Spinal cord (tissue), 9 donors: ENCODE measurements at regions not wholly inside any gene's neighbourhood (a gene's known extent, or its start where the extent isn't known, plus 50 kb on each side); places are given as distances from the start of the nearest gene placed in this dataset.
A peak's percentile ranks its signal among the peaks of the same experiment; 100 is the strongest.

ENCODE experiments used
- DNase-seq, 6 donors: peaks; one replicate each; pipeline versions ENCODE4 v3.0.0 to v3.0.0-alpha.2; 2013 to 2015; ENCODE audit warnings: low spot score in 6 of 6, low read depth in 4 of 6
- H3K27ac ChIP-seq: one replicate; pipeline ENCODE4 v1.5.1; 2013; ENCODE audit warnings: low read depth, low read length, control low read depth
- H3K27me3 ChIP-seq: one replicate; pipeline ENCODE4 v1.6.1; 2013; ENCODE audit warnings: low read length; ENCODE audit not compliant: control insufficient read depth, insufficient read depth
- H3K36me3 ChIP-seq: one replicate; pipeline ENCODE4 v1.6.1; 2013; ENCODE audit warnings: low read length; ENCODE audit not compliant: control insufficient read depth, insufficient read depth
- H3K4me1 ChIP-seq: one replicate; pipeline ENCODE4 v1.6.1; 2013; ENCODE audit warnings: low read length; ENCODE audit not compliant: control insufficient read depth, insufficient read depth
- H3K4me3 ChIP-seq: one replicate; pipeline ENCODE4 v1.5.1; 2013; ENCODE audit warnings: low read depth, low read length, control low read depth
- H3K9me3 ChIP-seq: one replicate; pipeline ENCODE4 v1.6.1; 2013; ENCODE audit warnings: low read length; ENCODE audit not compliant: control insufficient read depth, insufficient read depth
- WGBS: methylation state at CpG from one replicate; pipeline ENCODE4 v1.1.5; 2013; ENCODE audit warnings: missing lambda C conversion rate; ENCODE audit not compliant: insufficient coverage; 5-methylcytosine and 5-hydroxymethylcytosine counted together
- donor health status: healthy.

DNA sequence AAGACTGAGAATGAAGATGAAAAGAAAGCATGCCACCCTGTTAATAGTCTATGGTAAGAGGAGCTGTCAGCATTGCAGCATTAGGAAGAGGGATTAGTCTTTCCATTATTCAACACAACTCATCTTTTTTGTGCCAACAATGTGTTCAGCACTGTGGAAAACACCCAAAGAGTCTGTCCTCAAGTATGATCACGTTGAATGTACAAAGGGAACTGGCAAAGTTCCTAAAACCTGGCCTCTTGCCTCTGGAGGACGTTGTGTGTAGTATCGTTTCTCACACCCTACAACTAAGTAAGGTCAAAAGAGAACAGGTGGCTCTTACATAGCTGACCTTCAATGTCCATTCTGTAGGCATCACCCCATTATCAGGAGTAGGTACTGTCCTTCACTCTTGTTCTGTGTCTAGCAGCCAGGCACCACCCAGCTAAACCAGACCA lies 147.9 kb upstream of the THBS1 start:
- Histone ChIP-seq H3K36me3 (no peaks in the 10 kb centered on the region), H3K4me1 (peaks cover 3% of the 10 kb centered on the region), H3K9me3 (no peaks in the 10 kb centered on the region), H3K4me3 (no peak overlapping the region), H3K27me3 (no peaks in the 10 kb centered on the region), H3K27ac (no peak overlapping the region)
- WGBS = no CpG with 5 or more reads among the region's 3 CpGs
- no peak for DNase-seq

GRCh38 chr15:39433376-39433775 lies 147.5 kb upstream of the THBS1 start:
- Histone ChIP-seq H3K9me3 (no peaks in the 10 kb centered on the region), H3K27ac (no peak overlapping the region), H3K4me1 (peaks cover 3% of the 10 kb centered on the region), H3K36me3 (no peaks in the 10 kb centered on the region), H3K27me3 (no peaks in the 10 kb centered on the region), H3K4me3 (no peak overlapping the region)
- no peak for DNase-seq
- 66% methylated on average over 2 of the region's 2 CpGs for WGBS

- WGBS = no CpG with 5 or more reads among the region's 4 CpGs
- no peak overlapping the region for H3K4me3 ChIP-seq
- peaks cover 3% of the 10 kb centered on the region for H3K4me1 ChIP-seq
- peak in 1 of 6 donors; percentile 29 for DNase-seq
- H3K27me3 ChIP-seq = no peaks in the 10 kb centered on the region
- no peak overlapping the region for H3K27ac ChIP-seq
- H3K9me3 ChIP-seq = no peaks in the 10 kb centered on the region
- no peaks in the 10 kb centered on the region for H3K36me3 ChIP-seq
Observed at GRCh38 chr15:39434163-39434562, 146.7 kb upstream of the THBS1 start.

- peak overlapping the region; percentile 22 for H3K27ac ChIP-seq
- 38% methylated on average over 2 of the region's 5 CpGs for WGBS
Observed at GRCh38 chr15:39434751-39435238, 146.1 kb upstream of the THBS1 start.

GRCh38 chr15:39435244-39435643 lies 145.6 kb upstream of the THBS1 start:
- Histone ChIP-seq H3K4me3 (no peak overlapping the region), H3K36me3 (no peaks in the 10 kb centered on the region), H3K27ac (peak overlapping the region; percentile 22), H3K9me3 (no peaks in the 10 kb centered on the region), H3K4me1 (peaks cover 3% of the 10 kb centered on the region), H3K27me3 (no peaks in the 10 kb centered on the region)
- DNase-seq = no peak
- 100% methylated on average over 1 of the region's 2 CpGs for WGBS

More at GRCh38 chr15:39434751-39435238, 146.1 kb upstream of the THBS1 start:
- no peak overlapping the region for H3K4me3 ChIP-seq
- H3K36me3 ChIP-seq = no peaks in the 10 kb centered on the region
- peak in 1 of 6 donors; percentile 67 for DNase-seq
- H3K27me3 ChIP-seq = no peaks in the 10 kb centered on the region
- H3K4me1 ChIP-seq = peaks cover 3% of the 10 kb centered on the region
- H3K9me3 ChIP-seq = no peaks in the 10 kb centered on the region

DNA sequence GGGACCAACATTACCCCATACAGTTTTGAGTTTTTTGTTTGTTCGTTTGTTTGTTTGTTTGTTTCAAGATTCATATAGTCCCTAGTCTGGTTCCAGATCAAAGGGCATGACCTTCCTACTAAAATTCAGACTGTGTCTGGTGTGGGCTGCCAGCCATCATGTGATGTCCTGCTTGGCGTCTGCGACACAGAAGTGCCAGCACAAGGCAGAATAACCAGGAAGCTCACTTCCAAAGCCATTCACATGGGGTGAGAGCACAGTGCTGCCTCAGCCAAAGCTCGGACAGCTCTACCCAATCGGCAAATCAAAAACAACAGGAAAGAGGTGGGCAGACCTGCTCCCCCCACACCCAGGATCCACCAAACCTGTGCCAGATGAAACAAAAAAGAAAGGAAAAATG lies 142.6 kb upstream of the THBS1 start:
- WGBS = 79% methylated on average over 2 of the region's 5 CpGs
- H3K27ac ChIP-seq = no peak overlapping the region
- H3K36me3 ChIP-seq = no peaks in the 10 kb centered on the region
- H3K27me3 ChIP-seq = no peaks in the 10 kb centered on the region
- H3K4me1 ChIP-seq = peaks cover 3% of the 10 kb centered on the region
- no peak overlapping the region for H3K4me3 ChIP-seq
- no peaks in the 10 kb centered on the region for H3K9me3 ChIP-seq
- no peak for DNase-seq

DNA sequence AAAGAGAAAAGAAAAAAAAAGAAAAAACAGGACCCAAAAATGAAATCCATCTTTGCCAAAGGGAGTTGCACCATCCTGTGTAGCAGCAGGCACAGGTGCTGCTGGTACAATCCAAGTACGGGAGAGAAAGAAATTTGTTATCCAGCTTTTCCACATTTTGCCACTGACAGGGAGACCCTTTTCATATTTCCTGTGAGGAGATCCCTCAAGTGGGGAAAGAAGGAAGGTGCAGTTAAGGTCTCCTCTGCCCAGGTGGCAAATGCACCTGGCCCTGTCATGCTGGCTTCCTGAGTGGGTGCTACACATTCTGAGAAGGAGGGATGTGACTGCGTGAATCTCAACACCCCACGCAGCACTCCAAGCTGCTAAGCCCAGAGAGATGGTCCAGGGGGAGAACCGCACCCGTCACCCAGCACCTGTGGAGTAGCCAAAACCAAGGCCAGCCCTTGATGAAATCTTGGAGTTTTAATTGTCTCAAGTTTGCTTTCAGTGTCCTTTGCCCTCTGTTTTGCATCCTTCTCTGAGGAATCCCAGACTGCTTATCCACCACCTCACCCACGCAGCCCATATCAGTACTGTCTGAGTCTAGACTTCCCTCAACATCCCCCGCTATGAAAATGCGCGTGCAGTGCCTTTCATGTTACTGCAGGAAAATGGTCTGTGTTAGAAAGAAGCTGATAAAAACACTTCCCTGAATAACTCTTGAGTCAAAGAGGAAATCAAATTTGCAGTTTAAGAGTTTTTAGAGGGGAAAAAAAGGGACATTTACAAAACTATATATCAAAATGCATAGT lies 141.9 kb upstream of the THBS1 start:
- 89% methylated on average over 6 of the region's 9 CpGs for WGBS
- H3K4me3 ChIP-seq = no peak overlapping the region
- peak in 2 of 6 donors; percentile 11 to 26 for DNase-seq
- H3K36me3 ChIP-seq = no peaks in the 10 kb centered on the region
- no peaks in the 10 kb centered on the region for H3K9me3 ChIP-seq
- no peak overlapping the region for H3K27ac ChIP-seq
- H3K27me3 ChIP-seq = no peaks in the 10 kb centered on the region
- H3K4me1 ChIP-seq = peaks cover 3% of the 10 kb centered on the region

- WGBS = no CpG with 5 or more reads among the region's 2 CpGs
- H3K27me3 ChIP-seq = no peaks in the 10 kb centered on the region
Observed at GRCh38 chr15:39442898-39443297, 138.0 kb upstream of the THBS1 start.

DNA sequence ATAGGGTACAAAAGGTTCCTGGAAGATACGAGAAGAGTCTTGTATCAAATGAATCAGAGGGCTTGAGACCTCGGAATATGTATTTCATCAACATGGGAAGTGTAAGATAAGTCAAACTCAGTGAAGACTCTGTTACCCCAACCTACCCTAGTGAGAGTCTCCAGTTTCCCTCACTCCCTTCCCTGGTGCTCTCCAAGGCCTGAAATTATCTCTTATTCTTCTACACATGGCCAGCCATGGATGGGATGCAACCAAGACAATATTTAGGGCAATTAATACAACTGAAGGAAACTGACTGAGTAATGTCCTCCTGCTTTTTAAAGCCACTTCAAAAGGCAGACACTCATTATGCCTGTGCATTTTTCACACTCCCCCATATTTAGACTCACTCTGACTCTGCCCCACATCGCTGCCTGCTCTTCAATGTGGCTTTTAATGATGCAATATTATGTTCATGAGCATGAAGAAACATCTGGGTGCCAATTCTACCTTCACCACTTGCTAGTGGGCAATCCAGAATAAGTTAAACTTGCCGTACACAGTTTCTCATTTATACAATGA lies 137.1 kb upstream of the THBS1 start:
- DNase-seq = no peak
- no CpG with 5 or more reads among the region's 4 CpGs for WGBS

More at GRCh38 chr15:39442898-39443297, 138.0 kb upstream of the THBS1 start:
- Histone ChIP-seq H3K36me3 (no peaks in the 10 kb centered on the region), H3K4me3 (no peak overlapping the region), H3K4me1 (no peaks in the 10 kb centered on the region), H3K9me3 (no peaks in the 10 kb centered on the region), H3K27ac (no peak overlapping the region)
- no peak for DNase-seq

More for the DNA sequence above, 137.1 kb upstream of the THBS1 start:
- Histone ChIP-seq H3K27ac (no peak overlapping the region), H3K9me3 (no peaks in the 10 kb centered on the region), H3K4me3 (no peak overlapping the region), H3K36me3 (no peaks in the 10 kb centered on the region), H3K27me3 (no peaks in the 10 kb centered on the region), H3K4me1 (no peaks in the 10 kb centered on the region)
